ENCODE measurements at regions not wholly inside any gene's neighbourhood (a gene's known extent, or its start where the extent isn't known, plus 50 kb on each side); places are given as distances from the start of the nearest gene placed in this dataset.

DNA sequence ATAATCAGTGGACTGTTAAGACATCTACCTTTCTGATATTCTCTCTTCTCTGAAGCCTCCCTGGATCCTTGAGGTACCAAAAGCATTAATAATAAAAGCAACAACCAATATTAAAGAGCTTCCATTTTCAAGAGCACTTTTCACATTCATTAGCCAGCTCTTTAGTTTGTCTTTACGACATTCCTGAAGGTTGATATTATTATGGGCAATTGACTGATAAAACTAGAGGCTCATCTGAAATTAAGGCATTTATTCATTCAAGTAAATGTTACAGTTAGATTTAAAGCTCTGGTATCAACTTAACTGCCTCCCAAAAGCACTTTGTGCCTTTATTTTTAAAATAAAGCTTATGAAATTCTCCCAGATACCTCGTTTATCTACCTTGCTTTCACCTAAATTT lies 199.6 kb downstream of the PLK2 start:
- H2AFZ ChIP-seq (ENCODE audit: low read length): peak overlapping the region; percentile 26
- H3K27ac ChIP-seq (replicated peaks; ENCODE audit: low read length): no peak overlapping the region
- no peak overlapping the region for H2BK120ac ChIP-seq (ENCODE audit: low read depth, low read length)
- no peaks in the 10 kb centered on the region for H3K9me3 ChIP-seq (replicated peaks in 1 of 2; ENCODE audit: control insufficient read depth in 2 of 2, insufficient read depth in 1 of 2, low read depth in 1 of 2, low read length in 2 of 2)
- no peak overlapping the region for H3K14ac ChIP-seq (ENCODE audit: low read length)
- H4K8ac ChIP-seq (ENCODE audit: low read depth, low read length): no peak overlapping the region
- DNase-seq (ENCODE audit: low spot score): no peak
- no peak overlapping the region for H2AK5ac ChIP-seq (ENCODE audit: low read depth, low read length)
- no peak overlapping the region for H3K4me3 ChIP-seq (ENCODE audit: low read length in 2 of 2)
- H3K27me3 ChIP-seq (ENCODE audit: control insufficient read depth in 3 of 3, insufficient read depth in 3 of 3, low read depth in 1 of 3, low read length in 3 of 3): no peaks in the 10 kb centered on the region
- no peak overlapping the region for H3K18ac ChIP-seq (ENCODE audit: low read length)
- no peaks in the 10 kb centered on the region for H3K36me3 ChIP-seq (replicated peaks in 1 of 2; ENCODE audit: control insufficient read depth in 2 of 2, insufficient read depth in 2 of 2, low read length in 2 of 2)
- no peak overlapping the region for H4K91ac ChIP-seq (ENCODE audit: low read depth, low read length, poor library complexity)
- H3K4me2 ChIP-seq (ENCODE audit: insufficient read depth, low read length, poor library complexity, severe bottlenecking): no peak overlapping the region
- no peak overlapping the region for H3K23ac ChIP-seq (ENCODE audit: low read depth, low read length, poor library complexity)
- no CpG with 5 or more reads among the region's 2 CpGs for WGBS, 2 donors (ENCODE audit: extremely low coverage in 2 of 2, insufficient read length in 2 of 2, insufficient replicate concordance in 1 of 2)
- H2BK5ac ChIP-seq (ENCODE audit: low read length): no peak overlapping the region
- H2BK15ac ChIP-seq (ENCODE audit: low read length): no peak overlapping the region
- H3K9ac ChIP-seq (ENCODE audit: low read depth, low read length, poor library complexity): no peak overlapping the region
- peaks cover 0 to 1% of the 10 kb centered on the region in 2 donors for H3K4me1 ChIP-seq (ENCODE audit: control insufficient read depth in 2 of 2, insufficient read depth in 1 of 2, low read depth in 1 of 2, low read length in 2 of 2)
- H2BK12ac ChIP-seq (ENCODE audit: low read length): no peak overlapping the region
- no peaks in the 10 kb centered on the region for H3K79me1 ChIP-seq (ENCODE audit: low read depth, low read length)
- no peak overlapping the region for H3K4ac ChIP-seq (ENCODE audit: low read length)

DNA sequence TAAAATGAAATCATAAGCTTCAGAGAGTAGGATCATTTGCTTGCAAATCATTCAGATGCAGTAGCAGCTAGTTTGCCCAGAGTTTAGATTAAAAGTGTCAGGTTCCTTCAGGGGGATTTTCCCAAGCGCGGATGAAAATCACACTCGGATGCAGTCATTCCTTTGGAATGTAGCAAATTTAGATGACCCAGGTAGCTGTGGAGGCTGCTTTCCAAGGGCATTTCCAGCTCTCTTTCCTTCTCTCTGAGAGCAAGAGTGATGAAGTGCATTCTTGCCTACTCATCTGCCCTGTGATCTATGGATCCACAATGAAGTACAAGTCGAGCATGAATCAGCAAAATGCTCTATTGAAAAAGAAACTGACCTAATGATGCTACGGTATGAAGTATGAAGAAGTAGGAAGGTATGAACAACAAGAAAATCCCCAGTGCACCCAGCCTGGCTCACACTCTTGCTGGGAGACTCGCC lies 200.2 kb downstream of the PLK2 start:
- Histone ChIP-seq H3K9ac (ENCODE audit: low read depth, low read length, poor library complexity) (no peak overlapping the region), H2AK5ac (ENCODE audit: low read depth, low read length) (no peak overlapping the region), H3K9me3 (replicated peaks in 1 of 2; ENCODE audit: control insufficient read depth in 2 of 2, insufficient read depth in 1 of 2, low read depth in 1 of 2, low read length in 2 of 2) (no peaks in the 10 kb centered on the region), H4K91ac (ENCODE audit: low read depth, low read length, poor library complexity) (no peak overlapping the region), H2BK15ac (ENCODE audit: low read length) (no peak overlapping the region), H3K23ac (ENCODE audit: low read depth, low read length, poor library complexity) (no peak overlapping the region), H4K8ac (ENCODE audit: low read depth, low read length) (no peak overlapping the region), H3K18ac (ENCODE audit: low read length) (no peak overlapping the region), H3K27ac (replicated peaks; ENCODE audit: low read length) (no peak overlapping the region), H2BK120ac (ENCODE audit: low read depth, low read length) (no peak overlapping the region), H2AFZ (ENCODE audit: low read length) (peak overlapping the region; percentile 26), H3K4me1 (ENCODE audit: control insufficient read depth in 2 of 2, insufficient read depth in 1 of 2, low read depth in 1 of 2, low read length in 2 of 2) (peaks cover 0 to 1% of the 10 kb centered on the region in 2 donors), H2BK5ac (ENCODE audit: low read length) (no peak overlapping the region), H3K79me1 (ENCODE audit: low read depth, low read length) (no peaks in the 10 kb centered on the region), H3K14ac (ENCODE audit: low read length) (no peak overlapping the region), H2BK12ac (ENCODE audit: low read length) (no peak overlapping the region), H3K4ac (ENCODE audit: low read length) (no peak overlapping the region), H3K4me2 (ENCODE audit: insufficient read depth, low read length, poor library complexity, severe bottlenecking) (no peak overlapping the region), H3K4me3 (ENCODE audit: low read length in 2 of 2) (no peak overlapping the region), H3K27me3 (ENCODE audit: control insufficient read depth in 3 of 3, insufficient read depth in 3 of 3, low read depth in 1 of 3, low read length in 3 of 3) (no peaks in the 10 kb centered on the region), H3K36me3 (replicated peaks in 1 of 2; ENCODE audit: control insufficient read depth in 2 of 2, insufficient read depth in 2 of 2, low read length in 2 of 2) (no peaks in the 10 kb centered on the region)
- WGBS, 2 donors (ENCODE audit: extremely low coverage in 2 of 2, insufficient read length in 2 of 2, insufficient replicate concordance in 1 of 2): no CpG with 5 or more reads among the region's 6 CpGs
- peak; percentile 2 for DNase-seq (ENCODE audit: low spot score)

DNA sequence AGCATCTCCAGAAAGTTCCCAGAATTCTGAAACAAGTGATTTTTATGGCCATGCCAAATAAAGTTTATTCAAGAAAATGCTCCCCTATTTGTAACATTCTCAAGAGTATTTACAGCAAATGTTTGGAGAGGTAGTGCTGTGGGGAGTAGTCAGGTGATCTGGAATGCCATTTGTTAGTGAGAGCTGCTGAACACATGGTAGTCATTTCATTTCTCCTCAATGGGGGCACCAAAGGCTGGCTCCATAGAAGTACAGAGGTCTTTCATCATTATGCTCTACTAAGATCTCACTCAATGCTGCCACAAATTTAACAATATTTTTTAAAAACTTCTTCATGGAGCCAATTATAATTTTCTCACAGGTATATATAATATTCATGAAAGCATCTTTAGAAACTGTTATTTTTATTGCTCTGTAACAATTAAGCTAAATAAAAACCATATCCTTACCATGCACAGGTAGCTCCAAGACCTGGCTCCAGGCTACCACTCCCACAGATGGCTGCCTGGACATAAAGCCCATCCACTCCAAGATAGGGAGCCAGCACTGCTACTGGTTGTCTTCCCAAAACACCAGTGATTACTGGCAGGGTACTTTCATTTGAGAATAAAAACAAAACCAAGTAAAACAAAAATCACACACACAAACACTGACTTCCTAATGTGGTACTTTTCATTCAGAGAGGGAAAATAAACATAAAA lies 200.8 kb downstream of the PLK2 start:
- H3K9ac ChIP-seq (ENCODE audit: low read depth, low read length, poor library complexity): no peak overlapping the region
- peaks cover 0 to 1% of the 10 kb centered on the region in 2 donors for H3K4me1 ChIP-seq (ENCODE audit: control insufficient read depth in 2 of 2, insufficient read depth in 1 of 2, low read depth in 1 of 2, low read length in 2 of 2)
- no peak for DNase-seq (ENCODE audit: low spot score)
- no peak overlapping the region for H3K4ac ChIP-seq (ENCODE audit: low read length)
- H2BK12ac ChIP-seq (ENCODE audit: low read length): no peak overlapping the region
- H3K4me2 ChIP-seq (ENCODE audit: insufficient read depth, low read length, poor library complexity, severe bottlenecking): no peak overlapping the region
- H2AK5ac ChIP-seq (ENCODE audit: low read depth, low read length): no peak overlapping the region
- no peak overlapping the region for H3K14ac ChIP-seq (ENCODE audit: low read length)
- H2BK15ac ChIP-seq (ENCODE audit: low read length): no peak overlapping the region
- no peaks in the 10 kb centered on the region for H3K36me3 ChIP-seq (replicated peaks in 1 of 2; ENCODE audit: control insufficient read depth in 2 of 2, insufficient read depth in 2 of 2, low read length in 2 of 2)
- no peak overlapping the region for H3K27ac ChIP-seq (replicated peaks; ENCODE audit: low read length)
- H3K23ac ChIP-seq (ENCODE audit: low read depth, low read length, poor library complexity): no peak overlapping the region
- H3K9me3 ChIP-seq (replicated peaks in 1 of 2; ENCODE audit: control insufficient read depth in 2 of 2, insufficient read depth in 1 of 2, low read depth in 1 of 2, low read length in 2 of 2): no peaks in the 10 kb centered on the region
- H3K4me3 ChIP-seq (ENCODE audit: low read length in 2 of 2): no peak overlapping the region
- no peak overlapping the region for H4K8ac ChIP-seq (ENCODE audit: low read depth, low read length)
- H3K18ac ChIP-seq (ENCODE audit: low read length): no peak overlapping the region
- H4K91ac ChIP-seq (ENCODE audit: low read depth, low read length, poor library complexity): no peak overlapping the region
- H3K27me3 ChIP-seq (ENCODE audit: control insufficient read depth in 3 of 3, insufficient read depth in 3 of 3, low read depth in 1 of 3, low read length in 3 of 3): no peaks in the 10 kb centered on the region
- H2BK120ac ChIP-seq (ENCODE audit: low read depth, low read length): no peak overlapping the region
- H3K79me1 ChIP-seq (ENCODE audit: low read depth, low read length): no peaks in the 10 kb centered on the region
- no peak overlapping the region for H2BK5ac ChIP-seq (ENCODE audit: low read length)
- H2AFZ ChIP-seq (ENCODE audit: low read length): peak overlapping the region; percentile 26

DNA sequence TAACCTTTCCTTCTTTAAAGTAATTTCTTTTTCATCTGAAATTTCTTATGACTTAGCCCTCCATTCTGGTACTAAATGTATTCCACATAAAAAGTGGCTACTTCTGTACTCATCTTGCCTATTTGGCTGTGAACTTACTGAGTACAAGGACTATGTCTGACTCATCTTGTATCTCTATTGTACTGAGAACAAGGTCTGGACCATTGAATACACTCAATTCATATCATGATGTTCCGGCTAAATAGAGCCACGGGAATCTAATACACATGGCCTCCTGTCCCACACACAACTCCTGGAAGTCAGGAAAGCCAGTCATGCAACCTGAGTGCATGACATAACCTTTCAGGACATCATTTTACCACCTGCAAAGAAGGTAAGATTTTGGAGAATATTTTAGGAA lies 203.9 kb downstream of the PLK2 start:
- H3K9ac ChIP-seq (ENCODE audit: low read depth, low read length, poor library complexity): no peak overlapping the region
- no peak overlapping the region for H2BK120ac ChIP-seq (ENCODE audit: low read depth, low read length)
- H3K27me3 ChIP-seq (ENCODE audit: control insufficient read depth in 3 of 3, insufficient read depth in 3 of 3, low read depth in 1 of 3, low read length in 3 of 3): no peaks in the 10 kb centered on the region
- peaks cover 0 to 1% of the 10 kb centered on the region in 2 donors for H3K4me1 ChIP-seq (ENCODE audit: control insufficient read depth in 2 of 2, insufficient read depth in 1 of 2, low read depth in 1 of 2, low read length in 2 of 2)
- H2BK15ac ChIP-seq (ENCODE audit: low read length): no peak overlapping the region
- H3K36me3 ChIP-seq (replicated peaks in 1 of 2; ENCODE audit: control insufficient read depth in 2 of 2, insufficient read depth in 2 of 2, low read length in 2 of 2): no peaks in the 10 kb centered on the region
- DNase-seq (ENCODE audit: low spot score): no peak
- H3K23ac ChIP-seq (ENCODE audit: low read depth, low read length, poor library complexity): no peak overlapping the region
- WGBS, 2 donors (ENCODE audit: extremely low coverage in 2 of 2, insufficient read length in 2 of 2, insufficient replicate concordance in 1 of 2): no CpG with 5 or more reads among the region's 2 CpGs
- H4K8ac ChIP-seq (ENCODE audit: low read depth, low read length): no peak overlapping the region
- H3K14ac ChIP-seq (ENCODE audit: low read length): no peak overlapping the region
- H2BK5ac ChIP-seq (ENCODE audit: low read length): no peak overlapping the region
- no peak overlapping the region for H3K18ac ChIP-seq (ENCODE audit: low read length)
- H2AFZ ChIP-seq (ENCODE audit: low read length): no peak overlapping the region
- H3K9me3 ChIP-seq (replicated peaks in 1 of 2; ENCODE audit: control insufficient read depth in 2 of 2, insufficient read depth in 1 of 2, low read depth in 1 of 2, low read length in 2 of 2): no peaks in the 10 kb centered on the region
- no peaks in the 10 kb centered on the region for H3K79me1 ChIP-seq (ENCODE audit: low read depth, low read length)
- H2BK12ac ChIP-seq (ENCODE audit: low read length): no peak overlapping the region
- H3K27ac ChIP-seq (replicated peaks; ENCODE audit: low read length): no peak overlapping the region
- no peak overlapping the region for H3K4ac ChIP-seq (ENCODE audit: low read length)
- no peak overlapping the region for H3K4me3 ChIP-seq (ENCODE audit: low read length in 2 of 2)
- H2AK5ac ChIP-seq (ENCODE audit: low read depth, low read length): no peak overlapping the region
- no peak overlapping the region for H4K91ac ChIP-seq (ENCODE audit: low read depth, low read length, poor library complexity)
- no peak overlapping the region for H3K4me2 ChIP-seq (ENCODE audit: insufficient read depth, low read length, poor library complexity, severe bottlenecking)

Measured in neuronal stem cell (in vitro differentiated cells).